Type B pancreatic cell (in vitro differentiated cells): ENCODE measurements at regions not wholly inside any gene's neighbourhood (a gene's known extent, or its start where the extent isn't known, plus 50 kb on each side); places are given as distances from the start of the nearest gene placed in this dataset.

ENCODE experiments used
- DNase-seq: peaks from one replicate; pipeline ENCODE4 v3.0.0; 2021; ENCODE audit warnings: mixed read lengths; ENCODE audit not compliant: unreplicated experiment; ENCODE audit errors: extremely low spot score
- H3K27ac Mint-ChIP-seq: 2 replicates; pipeline ENCODE4 v1.8.0; 2021; ENCODE audit warnings: mild to moderate bottlenecking, mixed read lengths
- H3K27me3 Mint-ChIP-seq: 2 replicates; pipeline ENCODE4 v1.8.0; 2021; ENCODE audit warnings: mixed read lengths
- H3K36me3 Mint-ChIP-seq: 2 replicates; pipeline ENCODE4 v1.8.0; 2021; ENCODE audit warnings: mixed read lengths
- H3K4me1 Mint-ChIP-seq: one replicate; pipeline ENCODE4 v1.8.0; 2021; ENCODE audit warnings: mixed read lengths; ENCODE audit not compliant: unreplicated experiment
- H3K4me3 Mint-ChIP-seq: 2 replicates; pipeline ENCODE4 v1.8.0; 2021; ENCODE audit warnings: mild to moderate bottlenecking, mixed read lengths
- H3K9me3 Mint-ChIP-seq: 2 replicates; pipeline ENCODE4 v1.8.0; 2021; ENCODE audit warnings: mixed read lengths
- CTCF ChIP-seq: fragments of 200-600 bp; sonication (generic); conservative IDR thresholded peaks from 2 replicates; pipeline ENCODE4 v1.5.0; 2021; ENCODE audit warnings: antibody characterized with exemption, mild to moderate bottlenecking

- peaks cover 55% of the 10 kb centered on the region for H3K27me3 Mint-ChIP-seq
- TF ChIP-seq CTCF: no peak
- H3K9me3 Mint-ChIP-seq: peaks cover 4% of the 10 kb centered on the region
- DNase-seq: no peak
- H3K4me1 Mint-ChIP-seq: peaks cover 40% of the 10 kb centered on the region
- H3K36me3 Mint-ChIP-seq: no peaks in the 10 kb centered on the region
- peak overlapping the region; percentile 89 for H3K4me3 Mint-ChIP-seq
- peak overlapping the region; percentile 14 for H3K27ac Mint-ChIP-seq
These were observed 131.5 kb upstream of the DLX2 start for GRCh38 chr2:172233987-172234715.

GRCh38 chr2:172234716-172235691 lies 132.3 kb upstream of the DLX2 start:
- peaks cover 40% of the 10 kb centered on the region for H3K4me1 Mint-ChIP-seq
- no peak for DNase-seq
- H3K4me3 Mint-ChIP-seq: peak overlapping the region; percentile 89
- peaks cover 4% of the 10 kb centered on the region for H3K9me3 Mint-ChIP-seq
- H3K27me3 Mint-ChIP-seq: peaks cover 55% of the 10 kb centered on the region
- no peak for TF ChIP-seq CTCF
- H3K36me3 Mint-ChIP-seq: no peaks in the 10 kb centered on the region
- peak overlapping the region; percentile 46 for H3K27ac Mint-ChIP-seq

- Mint-ChIP-seq H3K27me3 (peaks cover 31% of the 10 kb centered on the region), H3K27ac (no peak overlapping the region), H3K9me3 (peaks cover 4% of the 10 kb centered on the region), H3K36me3 (no peaks in the 10 kb centered on the region), H3K4me1 (peaks cover 9% of the 10 kb centered on the region), H3K4me3 (no peak overlapping the region)
- DNase-seq: no peak
- TF ChIP-seq CTCF: no peak
These were observed 137.4 kb upstream of the DLX2 start for GRCh38 chr2:172239944-172240590.

- peaks cover 4% of the 10 kb centered on the region for H3K9me3 Mint-ChIP-seq
- no peaks in the 10 kb centered on the region for H3K36me3 Mint-ChIP-seq
- H3K4me3 Mint-ChIP-seq: no peak overlapping the region
- DNase-seq: no peak
- no peak for TF ChIP-seq CTCF
- peaks cover 19% of the 10 kb centered on the region for H3K27me3 Mint-ChIP-seq
- H3K27ac Mint-ChIP-seq: no peak overlapping the region
- peaks cover 5% of the 10 kb centered on the region for H3K4me1 Mint-ChIP-seq
These were observed 138.5 kb upstream of the DLX2 start for GRCh38 chr2:172241222-172241621.

GRCh38 chr2:172242471-172242870 lies 139.8 kb upstream of the DLX2 start:
- no peak for DNase-seq
- H3K27me3 Mint-ChIP-seq: peaks cover 10% of the 10 kb centered on the region

More at GRCh38 chr2:172242471-172242870, 139.8 kb upstream of the DLX2 start:
- Mint-ChIP-seq H3K27ac (no peak overlapping the region), H3K4me1 (peaks cover 14% of the 10 kb centered on the region), H3K4me3 (no peak overlapping the region), H3K9me3 (peaks cover 9% of the 10 kb centered on the region), H3K36me3 (no peaks in the 10 kb centered on the region)
- TF ChIP-seq CTCF: no peak
